ENCODE measurements at regions not wholly inside any gene's neighbourhood (a gene's known extent, or its start where the extent isn't known, plus 50 kb on each side); places are given as distances from the start of the nearest gene placed in this dataset.

GRCh38 chr17:79387783-79388182, 223.1 kb downstream of the RBFOX3 start:
- TF ChIP-seq CTCF (conservative IDR thresholded peaks at IDR 0.05) (no peak), EZH2 (IDR thresholded peaks at IDR 0.05; ENCODE audit: low read depth) (no peak)
- ChIA-PET CTCF (interaction anchor here (0.5 kb wide), 1 partner anchor 383 kb away, joined by 4 read pairs; no protein-coding TSS in a partner anchor), POLR2A (ENCODE audit: unreplicated experiment) (no interaction called here)
- Histone ChIP-seq H4K20me1 (ENCODE audit: insufficient read depth) (0 out of 2 replicates have a peak, but pooled peaks cover 3% of the 10 kb centered on the region), H3K9me3 (ENCODE audit: insufficient read depth, low read depth) (no peaks in the 10 kb centered on the region), H3K4me2 (no peak overlapping the region), H3F3A (ENCODE audit: insufficient read depth, low read depth) (no peaks in the 10 kb centered on the region), H3K27me3 (ENCODE audit: insufficient read depth, low read depth) (peaks cover 51% of the 10 kb centered on the region), H2AFZ (no peak overlapping the region), H3K36me3 (ENCODE audit: low read depth) (no peaks in the 10 kb centered on the region), H3K4me1 (replicated peaks; ENCODE audit: insufficient read depth) (no peaks in the 10 kb centered on the region), H3K27ac (no peak overlapping the region), H3K9me2 (ENCODE audit: insufficient read depth) (no peaks in the 10 kb centered on the region), H3K79me2 (ENCODE audit: low read depth) (no peaks in the 10 kb centered on the region), H3K4me3 (no peak overlapping the region)
- intact Hi-C loops (cut with micrococcal nuclease; ENCODE audit: unreplicated experiment), result no loop called here
- DNase-seq, result no peak
- BruUV-seq (replicated peaks), result no TSS peak

DNA sequence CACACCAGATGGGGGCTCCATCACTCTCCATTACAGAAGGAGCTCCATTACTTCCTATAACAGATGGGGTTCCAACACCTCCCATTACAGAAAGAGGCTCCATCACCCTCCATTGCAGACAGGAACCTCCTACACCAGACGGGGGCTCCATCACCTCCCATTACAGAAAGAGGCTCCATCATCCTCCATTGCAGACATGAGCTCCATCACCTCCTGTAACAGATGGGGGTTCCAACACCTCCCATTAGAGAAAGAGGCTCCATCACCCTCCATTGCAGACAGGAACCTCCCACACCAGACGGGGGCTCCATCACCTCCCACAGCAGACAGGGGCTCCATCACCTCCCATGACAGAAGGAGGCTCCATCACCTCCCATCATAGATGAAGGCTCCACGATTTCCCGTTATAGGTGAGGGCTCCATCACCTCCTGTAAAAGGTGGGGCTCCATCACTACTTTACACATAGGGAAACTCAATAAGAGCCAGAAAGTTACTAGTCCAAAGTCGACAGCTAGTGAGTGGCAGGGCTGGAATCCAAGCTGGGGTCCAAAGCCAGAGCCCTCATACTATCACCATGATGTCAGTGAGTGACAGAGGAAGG, 224.8 kb downstream of the RBFOX3 start:
- peaks cover 57% of the 10 kb centered on the region for H3K27me3 ChIP-seq (ENCODE audit: insufficient read depth, low read depth)
- H3K4me2 ChIP-seq, result no peak overlapping the region
- no peaks in the 10 kb centered on the region for H3K9me3 ChIP-seq (ENCODE audit: insufficient read depth, low read depth)
- no peaks in the 10 kb centered on the region for H3K9me2 ChIP-seq (ENCODE audit: insufficient read depth)
- H3K4me3 ChIP-seq, result no peak overlapping the region
- no peaks in the 10 kb centered on the region for H4K20me1 ChIP-seq (ENCODE audit: insufficient read depth)
- H3F3A ChIP-seq (ENCODE audit: insufficient read depth, low read depth), result no peaks in the 10 kb centered on the region
- no peak overlapping the region for H2AFZ ChIP-seq
- ChIA-PET POLR2A (ENCODE audit: unreplicated experiment) (no interaction called here), CTCF (no interaction called here)
- H3K4me1 ChIP-seq (replicated peaks; ENCODE audit: insufficient read depth), result no peaks in the 10 kb centered on the region
- DNase-seq, result no peak
- no peaks in the 10 kb centered on the region for H3K36me3 ChIP-seq (ENCODE audit: low read depth)
- TF ChIP-seq CTCF (conservative IDR thresholded peaks at IDR 0.05) (no peak), EZH2 (IDR thresholded peaks at IDR 0.05; ENCODE audit: low read depth) (no peak)
- H3K27ac ChIP-seq, result no peak overlapping the region
- intact Hi-C loops (cut with micrococcal nuclease; ENCODE audit: unreplicated experiment), result no loop called here
- H3K79me2 ChIP-seq (ENCODE audit: low read depth), result no peaks in the 10 kb centered on the region
- no TSS peak for BruUV-seq (replicated peaks)

DNA sequence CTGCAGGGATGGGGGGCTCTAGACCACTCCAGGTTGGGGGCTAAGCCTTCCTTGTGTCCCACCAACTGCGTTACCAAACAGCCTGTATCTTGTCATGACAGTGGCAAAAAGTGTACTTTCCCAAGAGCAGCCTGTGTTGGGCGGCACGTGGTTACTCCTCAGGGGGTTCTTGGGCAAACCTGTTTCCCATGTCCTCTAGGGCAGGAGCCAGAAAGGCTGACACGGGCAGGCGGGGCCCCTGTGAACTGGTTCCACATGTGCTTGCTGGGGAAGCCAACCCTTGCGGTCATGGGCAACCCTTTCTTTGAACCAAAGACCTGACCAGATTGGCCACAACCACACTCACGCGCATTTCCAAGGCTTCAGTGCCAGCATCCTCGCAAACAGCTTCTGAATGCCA, 228.5 kb downstream of the RBFOX3 start:
- Histone ChIP-seq H3K36me3 (ENCODE audit: low read depth) (no peaks in the 10 kb centered on the region), H3K79me2 (ENCODE audit: low read depth) (no peaks in the 10 kb centered on the region), H3K27ac (no peak overlapping the region), H2AFZ (no peak overlapping the region), H3K4me2 (no peak overlapping the region), H3K9me2 (ENCODE audit: insufficient read depth) (no peaks in the 10 kb centered on the region), H3K4me1 (replicated peaks; ENCODE audit: insufficient read depth) (no peaks in the 10 kb centered on the region), H3F3A (ENCODE audit: insufficient read depth, low read depth) (no peaks in the 10 kb centered on the region), H3K9me3 (ENCODE audit: insufficient read depth, low read depth) (no peaks in the 10 kb centered on the region), H3K4me3 (no peak overlapping the region), H4K20me1 (ENCODE audit: insufficient read depth) (no peaks in the 10 kb centered on the region), H3K27me3 (ENCODE audit: insufficient read depth, low read depth) (peaks cover 76% of the 10 kb centered on the region)
- DNase-seq, result no peak
- BruUV-seq (replicated peaks), result no TSS peak
- ChIA-PET POLR2A (ENCODE audit: unreplicated experiment) (no interaction called here), CTCF (no interaction called here)
- intact Hi-C loops (cut with micrococcal nuclease; ENCODE audit: unreplicated experiment), result no loop called here
- no peak for TF ChIP-seq CTCF (conservative IDR thresholded peaks at IDR 0.05)
- TF ChIP-seq EZH2 (IDR thresholded peaks at IDR 0.05; ENCODE audit: low read depth), result no peak
